ENCODE measurements at regions not wholly inside any gene's neighbourhood (a gene's known extent, or its start where the extent isn't known, plus 50 kb on each side); places are given as distances from the start of the nearest gene placed in this dataset.

DNA sequence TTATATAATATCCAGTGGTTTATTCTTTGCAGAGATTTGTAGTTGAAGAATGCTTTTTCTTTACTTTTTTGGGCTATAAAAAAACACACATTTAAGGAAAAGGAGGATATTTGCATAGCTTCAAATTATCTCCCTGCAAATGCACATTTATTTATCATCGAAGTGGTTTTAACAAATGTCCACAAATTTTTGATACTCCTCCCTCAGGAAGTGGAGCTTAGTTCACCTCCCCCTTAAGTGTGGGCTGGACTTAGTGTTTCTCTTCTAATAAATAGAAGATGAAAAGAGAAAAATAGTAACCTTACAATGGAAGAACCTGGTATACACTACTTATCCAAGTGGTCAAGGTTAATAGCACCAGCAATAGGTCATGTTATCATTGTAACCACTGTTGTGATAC lies 537.6 kb downstream of the ARL4A start:
- no peak for TF ChIP-seq OSR1 (CRISPR knock-in tag; IDR thresholded peaks at IDR 0.05)
- TF ChIP-seq TCF4 (CRISPR knock-in tag; IDR thresholded peaks at IDR 0.05; ENCODE audit: borderline replicate concordance) = no peak
- TF ChIP-seq PATZ1 (CRISPR knock-in tag; IDR thresholded peaks at IDR 0.05; ENCODE audit: borderline replicate concordance) = no peak
- TF ChIP-seq ZFP3 (CRISPR knock-in tag; IDR thresholded peaks at IDR 0.05) = no peak
- no peak for TF ChIP-seq ZFP30 (CRISPR knock-in tag; IDR thresholded peaks at IDR 0.05)
- TF ChIP-seq TOX (CRISPR knock-in tag; IDR thresholded peaks at IDR 0.05; ENCODE audit: borderline replicate concordance) = no peak
- no peak for TF ChIP-seq GLIS3 (CRISPR knock-in tag; IDR thresholded peaks at IDR 0.05)
- TF ChIP-seq CREB5 (CRISPR knock-in tag; IDR thresholded peaks at IDR 0.05; ENCODE audit: low read depth) = no peak
- TF ChIP-seq RARB (CRISPR knock-in tag; IDR thresholded peaks at IDR 0.05) = no peak
- no peak for TF ChIP-seq BACH2 (CRISPR knock-in tag; IDR thresholded peaks at IDR 0.05; ENCODE audit: borderline replicate concordance)
- no peak for TF ChIP-seq ESRRG (CRISPR knock-in tag; IDR thresholded peaks at IDR 0.05)

Measured in SK-N-SH treated with all-trans-retinoic acid at 6 μM for 48 hours (cell line).